NCI-H1105 (cell line): ENCODE measurements at regions not wholly inside any gene's neighbourhood (a gene's known extent, or its start where the extent isn't known, plus 50 kb on each side); places are given as distances from the start of the nearest gene placed in this dataset.

Experiments
- DNase-seq: peaks from one replicate; lab custom pipeline; 2025; lab: John Stamatoyannopoulos, UW

- DNase-seq, result no peak
Measured at GRCh38 chr5:25849270-25849669, 1189.1 kb downstream of the CDH9 start.

GRCh38 chr5:25823330-25823873 is 1178.6 kb upstream of the CDH10 start:
- DNase-seq, result no peak
